HG03064 (cell line): ENCODE measurements at regions not wholly inside any gene's neighbourhood (a gene's known extent, or its start where the extent isn't known, plus 50 kb on each side); places are given as distances from the start of the nearest gene placed in this dataset.
"Not testable (repeated sequence)": the region's sequence is repeated elsewhere in the genome, so short reads cannot be mapped to it uniquely, and the experiment has no call there.

Source experiments
- ATAC-seq: cut with Tn5 transposase; IDR thresholded peaks from one replicate; pipeline ENCODE4 v1.9.1; 2021; ENCODE audit warnings: low read depth; ENCODE audit not compliant: unreplicated experiment

DNA sequence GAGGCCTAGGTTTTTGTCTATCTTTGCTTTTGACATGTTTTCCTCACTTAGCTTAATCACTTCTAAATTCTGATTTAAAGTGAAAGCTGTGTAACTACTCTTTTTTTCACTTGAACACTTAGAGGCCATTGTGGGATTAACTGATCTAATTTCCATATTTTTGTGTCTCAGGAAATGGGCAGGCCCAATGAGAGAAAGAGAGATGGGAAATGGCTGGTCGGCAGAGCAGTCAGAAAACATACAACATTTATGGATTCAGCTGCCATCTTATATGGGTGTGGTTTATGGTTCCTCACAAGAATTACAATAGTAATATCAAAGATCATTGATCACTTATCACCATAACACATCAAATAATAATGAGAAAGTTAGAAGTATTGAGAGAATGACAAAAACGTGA is 320.8 kb downstream of the PTPRC start:
- ATAC-seq, result no peak

- ATAC-seq, result not testable (repeated sequence)
Measured at GRCh38 chr1:198963796-198964195, 325.0 kb downstream of the PTPRC start.

DNA sequence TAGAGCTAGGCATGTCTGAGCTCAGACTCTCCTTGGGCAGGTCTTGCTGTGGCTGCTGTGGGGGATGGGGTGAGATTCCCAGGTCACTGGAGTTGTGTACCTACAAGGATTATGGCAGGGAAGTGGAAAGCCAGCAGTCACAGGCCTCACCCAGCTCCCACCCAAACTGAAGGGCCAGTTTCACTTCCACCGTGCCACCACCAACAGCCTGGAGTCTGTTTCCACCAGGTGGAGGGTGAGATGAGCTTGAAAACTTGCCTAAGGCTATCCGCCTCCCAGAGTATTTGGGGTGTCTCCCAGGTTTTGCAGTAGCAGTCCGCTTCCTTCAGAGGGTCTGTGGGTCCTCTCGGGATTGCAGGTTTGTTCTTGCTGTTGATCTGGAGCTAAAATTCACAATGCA is 327.7 kb downstream of the PTPRC start:
- ATAC-seq, result no peak

- no peak for ATAC-seq
Measured at GRCh38 chr1:198967566-198967965, 328.7 kb downstream of the PTPRC start.

DNA sequence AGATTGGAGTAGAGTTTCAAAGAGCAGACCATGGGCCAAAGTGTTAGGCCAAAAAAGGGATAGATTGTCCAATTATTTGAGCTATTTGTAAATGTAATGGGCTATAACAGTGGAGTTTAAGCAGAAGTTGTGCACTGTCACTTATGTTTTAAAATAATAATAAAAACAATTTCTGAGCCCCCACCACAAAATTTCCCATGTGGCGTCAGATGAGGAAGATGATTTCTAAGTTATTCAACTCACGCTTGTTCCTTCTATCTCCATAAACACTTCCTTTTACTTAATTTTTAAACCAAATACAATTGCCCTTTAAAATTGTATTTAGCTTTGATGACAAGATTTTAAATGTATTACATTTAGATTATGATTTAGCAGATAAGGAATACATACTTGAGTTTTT is 330.0 kb downstream of the PTPRC start:
- no peak for ATAC-seq

DNA sequence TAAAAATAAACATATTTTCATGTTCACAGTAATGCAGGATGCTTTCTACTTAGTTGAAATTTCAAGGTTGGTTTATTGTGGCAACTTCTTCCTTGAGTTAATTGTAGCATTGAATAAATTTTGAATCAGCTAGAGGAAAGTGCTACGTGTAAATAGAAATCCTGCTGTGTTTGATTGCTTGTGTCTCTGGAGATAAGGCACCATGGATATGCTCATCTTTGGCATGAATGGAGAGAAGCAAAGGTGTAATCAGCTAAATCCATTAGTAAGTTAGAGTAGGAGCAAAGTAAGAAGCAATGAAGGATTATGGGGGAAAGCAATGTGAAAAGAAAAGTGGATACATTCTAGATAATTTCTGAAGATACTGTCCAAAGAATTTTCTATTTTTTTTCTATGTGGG is 331.1 kb downstream of the PTPRC start:
- no peak for ATAC-seq

DNA sequence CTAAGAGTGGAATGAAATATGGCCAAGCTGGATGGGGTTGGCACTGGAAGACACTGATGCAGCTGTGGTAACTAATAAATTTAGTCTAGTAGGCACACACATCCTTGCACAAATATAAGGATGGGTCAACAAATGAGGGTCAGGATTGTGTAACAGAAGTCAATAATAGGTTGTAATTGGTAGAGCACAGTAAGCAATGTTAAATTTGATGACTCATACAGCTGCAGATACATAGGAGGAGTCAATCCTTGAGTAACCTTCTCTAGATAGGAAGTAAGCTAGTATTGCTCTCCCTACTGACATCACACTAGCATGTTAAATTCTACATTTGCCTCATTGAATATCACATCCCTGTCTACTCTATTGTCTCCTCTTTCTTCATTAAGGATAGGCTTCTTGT is 332.1 kb downstream of the PTPRC start:
- ATAC-seq, result no peak

DNA sequence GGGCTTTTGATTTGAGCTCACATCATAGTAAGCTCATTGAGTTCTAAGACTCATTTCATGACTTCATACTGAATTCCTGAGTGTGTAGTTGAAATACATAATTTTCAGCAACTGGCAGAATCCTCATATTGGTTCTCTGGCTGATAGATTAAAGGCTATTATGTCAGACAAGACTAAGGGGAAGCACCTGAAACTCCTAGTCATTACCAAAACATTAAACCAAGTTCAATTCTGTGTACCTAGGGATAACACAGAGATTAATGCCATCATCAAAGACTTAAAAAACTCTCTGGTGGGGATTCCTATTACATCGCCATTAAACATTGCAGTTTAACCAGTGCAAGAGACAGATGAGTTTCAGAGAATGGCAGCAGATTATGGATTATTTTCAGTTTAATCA is 339.1 kb downstream of the PTPRC start:
- no peak for ATAC-seq

DNA sequence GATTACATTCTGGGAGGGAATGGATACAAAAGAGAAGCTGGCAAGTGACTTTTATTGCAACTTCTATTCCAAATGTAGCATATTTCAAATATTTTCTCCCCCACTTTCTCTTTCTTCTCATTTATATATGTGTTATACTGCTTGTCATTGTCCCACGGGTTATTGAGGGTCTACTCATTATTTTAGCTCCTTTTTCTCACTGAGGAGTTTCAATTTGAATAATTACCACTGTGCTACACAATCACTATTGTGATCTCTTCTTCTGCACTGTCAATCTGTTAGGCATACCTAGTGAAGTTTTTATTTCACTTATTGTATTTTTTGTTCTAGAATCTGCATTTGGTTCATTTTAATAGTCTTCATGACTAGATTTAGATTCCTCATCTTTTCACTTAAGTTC is 339.7 kb downstream of the PTPRC start:
- no peak for ATAC-seq

GRCh38 chr1:198986036-198986435 is 347.2 kb downstream of the PTPRC start:
- no peak for ATAC-seq

DNA sequence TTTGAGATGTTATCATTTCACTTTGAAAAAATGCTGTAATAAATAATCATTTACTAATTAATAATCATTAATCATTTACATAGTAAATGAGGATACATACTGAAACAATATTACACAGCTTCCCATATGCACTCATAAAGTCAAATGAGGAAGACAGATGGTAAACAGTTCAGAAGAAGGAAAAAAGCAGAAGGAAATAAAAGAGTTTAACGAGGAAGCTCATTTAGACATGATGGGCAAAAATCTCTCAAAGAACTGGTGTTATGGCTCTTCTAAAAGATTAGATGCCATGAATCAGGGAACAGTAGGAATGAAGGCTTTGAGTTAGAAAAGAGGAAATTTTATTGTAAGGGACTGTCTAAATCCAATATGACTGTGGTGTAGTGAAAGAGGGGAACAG is 347.6 kb downstream of the PTPRC start:
- no peak for ATAC-seq

DNA sequence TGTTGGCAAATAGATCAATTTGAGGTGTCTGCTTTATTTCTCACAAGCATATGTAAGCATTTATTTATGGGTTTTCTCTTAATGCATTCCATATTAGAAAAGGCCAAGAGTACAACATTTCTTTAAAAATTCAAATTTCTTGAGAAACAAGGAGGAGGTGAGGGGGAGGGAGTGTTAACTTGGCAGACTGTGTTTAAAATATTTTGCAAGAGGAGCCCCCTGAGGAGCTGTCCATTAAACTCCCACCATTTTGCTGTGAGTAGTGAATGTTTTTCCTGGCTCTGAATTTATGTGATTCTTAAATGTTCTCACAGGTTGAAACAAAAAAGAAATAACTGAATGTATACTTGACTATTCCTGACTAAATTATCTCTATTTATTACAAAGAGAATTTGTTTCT is 363.8 kb downstream of the PTPRC start:
- no peak for ATAC-seq

DNA sequence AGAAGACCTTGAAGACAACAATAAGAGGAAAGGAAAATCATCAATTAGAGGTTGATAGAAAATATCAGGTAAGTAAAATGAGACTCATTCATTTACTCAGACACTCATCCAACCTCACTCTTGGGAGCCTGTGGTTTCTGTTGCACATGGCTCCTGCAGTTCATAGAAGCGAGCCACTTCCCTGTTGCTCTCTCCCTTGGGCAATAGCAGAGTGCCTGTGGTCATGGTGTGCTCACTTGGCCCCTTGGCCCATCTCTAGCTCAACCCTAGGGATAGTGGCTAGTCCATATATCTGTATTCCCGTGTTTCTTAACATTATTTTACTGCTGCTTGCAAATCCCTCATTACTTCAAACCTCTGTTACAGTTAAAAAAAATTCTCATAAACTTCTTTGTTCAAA is 368.6 kb downstream of the PTPRC start:
- ATAC-seq, result no peak

GRCh38 chr1:199009447-199009846 is 370.6 kb downstream of the PTPRC start:
- peak; percentile 71 for ATAC-seq

DNA sequence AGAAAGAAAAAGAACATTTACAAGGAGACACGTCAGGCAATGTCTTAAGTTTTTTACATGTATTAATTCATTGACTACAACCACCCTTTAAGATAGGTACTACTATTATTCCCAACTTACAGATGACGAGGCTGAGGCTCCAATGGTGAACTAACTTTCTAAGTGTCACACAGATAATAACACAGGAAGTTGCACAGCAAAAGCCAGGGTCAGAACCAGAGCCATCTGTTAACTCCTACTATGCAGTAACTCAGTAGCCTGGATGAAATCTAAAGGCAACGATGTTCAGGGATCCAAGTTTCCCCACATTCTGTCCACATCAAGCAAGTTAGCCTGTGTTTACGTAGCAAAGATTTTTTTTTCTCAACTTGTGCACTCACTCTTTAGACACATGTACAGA is 371.7 kb downstream of the PTPRC start:
- no peak for ATAC-seq

GRCh38 chr1:199010933-199011332 is 372.1 kb downstream of the PTPRC start:
- ATAC-seq, result no peak

GRCh38 chr1:199015799-199016198 is 377.0 kb downstream of the PTPRC start:
- no peak for ATAC-seq

GRCh38 chr1:199018471-199019135 is 379.8 kb downstream of the PTPRC start:
- ATAC-seq, result no peak

DNA sequence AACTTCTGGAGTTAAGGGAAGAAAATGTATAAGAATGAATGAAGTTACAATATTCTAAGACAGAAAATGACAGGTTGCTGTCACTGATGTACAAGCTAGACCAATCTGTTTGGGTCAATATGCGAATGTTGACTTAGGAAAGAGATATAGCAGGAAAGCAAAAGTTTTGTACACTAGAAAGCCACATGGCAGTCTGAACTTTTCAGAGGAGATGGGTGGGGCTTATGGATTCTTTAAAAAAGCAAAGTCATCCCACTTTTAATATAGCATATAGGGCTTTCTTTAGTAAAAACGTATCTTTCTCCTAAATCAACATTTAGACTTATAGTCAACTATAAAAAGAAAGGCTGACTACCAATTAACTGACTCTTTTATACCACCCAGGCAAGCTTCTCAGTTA is 381.2 kb downstream of the PTPRC start:
- ATAC-seq, result no peak

DNA sequence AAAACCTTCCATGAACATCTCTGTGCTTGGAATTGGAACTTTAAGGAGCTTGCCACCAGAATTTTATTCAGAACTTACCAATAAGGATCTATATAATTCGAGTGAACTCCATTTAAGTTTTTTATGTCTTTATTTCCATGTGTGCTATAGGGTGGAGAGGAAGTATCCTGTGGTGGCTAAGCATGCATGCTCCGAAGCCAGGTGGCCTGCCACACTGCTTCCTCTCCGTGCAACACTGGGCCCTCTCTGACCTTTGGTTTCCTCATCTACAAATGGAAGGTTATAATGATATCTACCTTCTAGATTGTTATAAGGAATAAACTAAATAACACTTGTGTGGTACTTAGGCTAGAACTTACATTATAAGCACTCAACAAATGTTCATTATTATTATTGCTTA is 382.1 kb downstream of the PTPRC start:
- no peak for ATAC-seq

DNA sequence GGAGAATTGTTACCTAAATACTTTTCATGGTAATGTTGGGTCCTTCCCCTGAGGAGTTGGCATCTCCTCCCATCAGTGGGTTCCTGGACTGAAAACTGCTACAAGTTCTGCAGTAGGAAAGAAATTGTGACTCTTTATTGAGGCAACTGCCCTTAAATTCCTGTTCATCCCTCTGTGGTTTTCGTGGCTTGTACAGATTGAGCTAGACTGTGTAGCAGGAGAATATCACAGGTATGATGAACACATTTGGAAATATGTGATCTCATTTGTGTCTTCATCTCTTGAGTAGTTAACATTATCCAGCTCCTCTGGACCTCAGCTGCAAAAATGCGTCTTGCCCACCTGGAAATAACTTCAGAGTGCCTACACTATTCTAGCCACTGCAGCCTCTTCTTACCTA is 390.6 kb downstream of the PTPRC start:
- no peak for ATAC-seq

GRCh38 chr1:199029855-199030254 is 391.0 kb downstream of the PTPRC start:
- ATAC-seq, result no peak

DNA sequence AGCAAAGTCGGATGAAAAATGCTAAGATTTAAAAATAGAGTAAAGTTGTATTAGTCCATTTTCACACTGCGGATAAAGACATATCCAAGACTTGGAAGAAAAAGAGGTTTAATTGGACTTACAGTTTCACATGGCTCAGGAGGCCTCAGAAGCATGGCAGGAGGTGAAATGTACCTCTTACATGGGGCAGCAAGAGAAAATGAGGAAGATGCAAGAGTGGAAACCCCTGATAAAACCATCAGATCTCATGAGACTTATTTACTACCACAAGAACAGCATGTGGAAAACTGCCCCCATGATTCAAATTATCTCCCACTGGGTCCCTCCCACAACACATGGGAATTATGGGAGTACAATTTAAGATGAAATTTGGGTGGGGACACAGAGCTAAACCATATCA is 391.7 kb downstream of the PTPRC start:
- not testable (repeated sequence) for ATAC-seq
